ENCODE measurements at regions not wholly inside any gene's neighbourhood (a gene's known extent, or its start where the extent isn't known, plus 50 kb on each side); places are given as distances from the start of the nearest gene placed in this dataset.

DNA sequence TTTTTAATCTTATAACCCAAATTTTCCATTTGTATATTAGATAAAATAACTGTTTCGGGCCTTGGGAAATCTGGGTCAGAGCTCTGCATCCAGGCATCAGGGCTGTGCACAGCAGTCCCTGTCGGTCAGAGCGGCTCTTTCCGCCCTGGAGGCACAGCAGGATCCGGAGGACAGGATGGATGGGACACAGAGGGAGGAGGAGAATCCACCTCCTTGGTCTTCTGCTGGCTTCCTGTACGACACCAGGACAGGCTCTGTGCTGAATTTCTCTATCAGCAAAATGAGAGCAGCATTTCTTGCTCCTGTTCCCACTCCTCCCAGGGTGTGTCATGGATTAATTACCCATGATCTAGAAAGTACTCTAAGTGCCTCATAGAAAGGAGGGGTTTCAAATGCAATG is 254.9 kb downstream of the SKAP2 start:
- DNase-seq (no peak), ATAC-seq (no peak)
- Mint-ChIP-seq H3K36me3 (ENCODE audit: low read depth) (no peaks in the 10 kb centered on the region), H3K4me1 (ENCODE audit: low read depth) (no peaks in the 10 kb centered on the region), H3K27me3 (peaks cover 11% of the 10 kb centered on the region), H3K27ac (no peak overlapping the region), H3K4me3 (no peak overlapping the region), H3K9me3 (no peaks in the 10 kb centered on the region)
- POLR2A ChIA-PET, result no interaction called here
- CTCF ChIA-PET, result no interaction called here
- TF ChIP-seq, protein P1, sequence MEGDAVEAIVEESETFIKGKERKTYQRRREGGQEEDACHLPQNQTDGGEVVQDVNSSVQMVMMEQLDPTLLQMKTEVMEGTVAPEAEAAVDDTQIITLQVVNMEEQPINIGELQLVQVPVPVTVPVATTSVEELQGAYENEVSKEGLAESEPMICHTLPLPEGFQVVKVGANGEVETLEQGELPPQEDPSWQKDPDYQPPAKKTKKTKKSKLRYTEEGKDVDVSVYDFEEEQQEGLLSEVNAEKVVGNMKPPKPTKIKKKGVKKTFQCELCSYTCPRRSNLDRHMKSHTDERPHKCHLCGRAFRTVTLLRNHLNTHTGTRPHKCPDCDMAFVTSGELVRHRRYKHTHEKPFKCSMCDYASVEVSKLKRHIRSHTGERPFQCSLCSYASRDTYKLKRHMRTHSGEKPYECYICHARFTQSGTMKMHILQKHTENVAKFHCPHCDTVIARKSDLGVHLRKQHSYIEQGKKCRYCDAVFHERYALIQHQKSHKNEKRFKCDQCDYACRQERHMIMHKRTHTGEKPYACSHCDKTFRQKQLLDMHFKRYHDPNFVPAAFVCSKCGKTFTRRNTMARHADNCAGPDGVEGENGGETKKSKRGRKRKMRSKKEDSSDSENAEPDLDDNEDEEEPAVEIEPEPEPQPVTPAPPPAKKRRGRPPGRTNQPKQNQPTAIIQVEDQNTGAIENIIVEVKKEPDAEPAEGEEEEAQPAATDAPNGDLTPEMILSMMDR (IDR thresholded peaks at IDR 0.05), result no peak
- intact Hi-C loops (cut with micrococcal nuclease), result no loop called here

DNA sequence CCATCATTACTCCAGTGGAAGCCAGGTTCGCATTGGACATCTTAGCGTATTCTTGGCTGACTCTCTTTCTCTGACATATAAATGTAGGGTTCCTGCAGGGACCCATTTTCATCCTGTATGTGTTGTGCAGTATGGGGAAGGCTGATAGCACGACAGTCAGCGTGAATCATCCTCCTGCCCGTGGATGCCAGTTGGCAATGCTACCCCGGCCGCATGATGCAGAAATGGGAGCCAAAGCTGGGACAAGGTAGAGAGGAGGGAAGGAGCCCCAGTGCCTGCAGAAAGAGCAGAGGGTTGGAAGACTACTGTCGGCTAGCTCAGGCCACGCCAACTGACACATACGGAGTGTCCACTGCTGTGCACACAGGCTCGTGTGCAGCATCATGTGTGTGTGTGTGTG is 251.6 kb downstream of the SKAP2 start:
- ATAC-seq, result no peak
- intact Hi-C loops (cut with micrococcal nuclease), result no loop called here
- Mint-ChIP-seq H3K4me3 (no peak overlapping the region), H3K27me3 (peaks cover 2% of the 10 kb centered on the region), H3K9me3 (no peaks in the 10 kb centered on the region), H3K36me3 (ENCODE audit: low read depth) (no peaks in the 10 kb centered on the region), H3K27ac (no peak overlapping the region), H3K4me1 (ENCODE audit: low read depth) (no peaks in the 10 kb centered on the region)
- DNase-seq, result no peak
- TF ChIP-seq, protein P1 (IDR thresholded peaks at IDR 0.05), result no peak
- ChIA-PET CTCF (no interaction called here), POLR2A (no interaction called here)

DNA sequence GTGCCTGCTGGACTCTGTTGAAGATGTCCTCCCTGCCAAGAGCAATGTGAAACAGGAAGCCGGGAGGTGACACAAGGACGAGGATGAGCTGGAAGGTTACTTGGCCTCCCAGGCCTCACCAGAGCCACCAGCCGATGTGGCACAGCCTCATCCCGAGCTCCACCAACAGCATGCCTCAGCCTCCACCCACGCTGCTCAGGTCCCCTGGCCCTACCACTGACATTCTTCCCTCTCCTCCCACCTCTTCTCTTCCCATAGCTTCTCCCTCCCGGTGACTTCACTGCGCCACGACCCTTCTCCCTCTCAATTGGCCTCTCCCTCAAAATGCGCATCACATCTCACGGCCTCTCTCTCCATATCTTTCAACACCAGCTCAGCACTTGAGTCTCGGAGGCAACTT is 249.9 kb downstream of the SKAP2 start:
- TF ChIP-seq, protein P1 (IDR thresholded peaks at IDR 0.05), result no peak
- H3K36me3 Mint-ChIP-seq (ENCODE audit: low read depth), result no peaks in the 10 kb centered on the region
- H3K9me3 Mint-ChIP-seq, result no peaks in the 10 kb centered on the region
- ATAC-seq, result no peak
- peaks cover 2% of the 10 kb centered on the region for H3K27me3 Mint-ChIP-seq
- H3K27ac Mint-ChIP-seq, result no peak overlapping the region
- DNase-seq, result no peak
- CTCF ChIA-PET, result no interaction called here
- no peak overlapping the region for H3K4me3 Mint-ChIP-seq
- POLR2A ChIA-PET, result no interaction called here
- intact Hi-C loops (cut with micrococcal nuclease), result no loop called here
- H3K4me1 Mint-ChIP-seq (ENCODE audit: low read depth), result no peaks in the 10 kb centered on the region

DNA sequence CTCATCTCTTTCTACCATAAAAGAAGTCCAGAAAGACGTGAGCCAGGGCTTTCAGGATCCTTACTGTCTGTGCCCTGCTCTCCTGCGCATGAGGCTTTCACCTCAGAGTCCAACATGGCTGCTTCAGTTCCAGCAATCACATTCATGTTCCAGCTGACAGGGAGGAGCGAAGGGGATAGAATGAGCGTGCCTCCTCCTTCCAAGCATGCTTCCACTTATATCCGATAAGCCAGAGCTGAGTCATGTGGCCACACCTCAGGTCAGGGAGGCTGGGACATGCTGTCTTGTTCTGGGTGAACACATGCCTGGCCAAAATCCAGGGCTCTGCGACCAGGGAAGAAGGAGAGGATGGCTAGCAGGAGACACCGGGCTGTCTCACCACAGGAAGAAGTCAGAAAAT is 248.2 kb downstream of the SKAP2 start:
- Mint-ChIP-seq H3K4me1 (ENCODE audit: low read depth) (no peaks in the 10 kb centered on the region), H3K36me3 (ENCODE audit: low read depth) (no peaks in the 10 kb centered on the region), H3K27ac (no peak overlapping the region), H3K4me3 (no peak overlapping the region), H3K27me3 (peaks cover under 1% of the 10 kb centered on the region), H3K9me3 (no peaks in the 10 kb centered on the region)
- ATAC-seq (no peak), DNase-seq (no peak)
- intact Hi-C loops (cut with micrococcal nuclease), result no loop called here
- TF ChIP-seq, protein P1 (IDR thresholded peaks at IDR 0.05), result no peak
- POLR2A ChIA-PET, result no interaction called here
- CTCF ChIA-PET, result no interaction called here

DNA sequence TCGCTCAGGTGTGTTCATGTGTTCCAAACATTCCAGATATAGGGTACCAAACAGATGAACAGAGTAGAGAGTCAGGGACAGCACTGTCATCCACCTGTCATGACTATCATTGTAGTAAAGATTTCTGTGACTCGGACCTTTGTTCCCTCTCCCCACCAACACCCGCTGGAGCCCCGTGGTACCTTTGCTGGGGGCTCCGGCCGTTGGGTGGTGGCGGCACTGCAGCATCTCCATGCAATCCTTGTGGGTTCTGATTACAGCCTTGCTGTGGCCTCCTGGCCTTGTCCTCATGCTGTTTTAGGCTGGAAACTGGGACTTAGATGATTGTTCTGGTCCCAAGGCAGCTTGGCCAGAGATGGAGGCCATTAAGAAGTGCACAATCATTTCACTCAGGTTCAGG is 247.3 kb downstream of the SKAP2 start:
- DNase-seq (no peak), ATAC-seq (no peak)
- no peaks in the 10 kb centered on the region for H3K36me3 Mint-ChIP-seq (ENCODE audit: low read depth)
- no peaks in the 10 kb centered on the region for H3K9me3 Mint-ChIP-seq
- H3K27me3 Mint-ChIP-seq, result peaks cover 2% of the 10 kb centered on the region
- intact Hi-C loops (cut with micrococcal nuclease), result no loop called here
- H3K4me3 Mint-ChIP-seq, result no peak overlapping the region
- H3K4me1 Mint-ChIP-seq (ENCODE audit: low read depth), result no peaks in the 10 kb centered on the region
- ChIA-PET CTCF (no interaction called here), POLR2A (no interaction called here)
- TF ChIP-seq, protein P1 (IDR thresholded peaks at IDR 0.05), result no peak
- no peak overlapping the region for H3K27ac Mint-ChIP-seq

Data from activated CD8-positive, alpha-beta T cell treated with anti-CD3 and anti-CD28 coated beads for 36 hours (primary cell).